ENCODE measurements at regions not wholly inside any gene's neighbourhood (a gene's known extent, or its start where the extent isn't known, plus 50 kb on each side); places are given as distances from the start of the nearest gene placed in this dataset.

GRCh38 chr18:25662272-25662671 is 310.3 kb upstream of the ZNF521 start:
- CTCF ChIA-PET, result interaction anchor here (0.6 kb wide), 1 partner anchor 523 kb away, joined by 3 read pairs; no protein-coding TSS in a partner anchor
- Mint-ChIP-seq H3K4me3 (ENCODE audit: low read depth, unreplicated experiment) (no peak overlapping the region), H3K27ac (ENCODE audit: unreplicated experiment) (no peak overlapping the region), H3K36me3 (ENCODE audit: insufficient read depth, unreplicated experiment) (no peaks in the 10 kb centered on the region), H3K4me1 (ENCODE audit: low read depth, unreplicated experiment) (no peaks in the 10 kb centered on the region), H3K27me3 (ENCODE audit: unreplicated experiment) (peaks cover under 1% of the 10 kb centered on the region), H3K9me3 (ENCODE audit: low read depth, unreplicated experiment) (peaks cover 3% of the 10 kb centered on the region)
- BruUV-seq (replicated peaks), result no TSS peak
- intact Hi-C loops (cut with micrococcal nuclease; ENCODE audit: unreplicated experiment), result no loop called here
- DNase-seq, result no peak
- TF ChIP-seq, protein P1, sequence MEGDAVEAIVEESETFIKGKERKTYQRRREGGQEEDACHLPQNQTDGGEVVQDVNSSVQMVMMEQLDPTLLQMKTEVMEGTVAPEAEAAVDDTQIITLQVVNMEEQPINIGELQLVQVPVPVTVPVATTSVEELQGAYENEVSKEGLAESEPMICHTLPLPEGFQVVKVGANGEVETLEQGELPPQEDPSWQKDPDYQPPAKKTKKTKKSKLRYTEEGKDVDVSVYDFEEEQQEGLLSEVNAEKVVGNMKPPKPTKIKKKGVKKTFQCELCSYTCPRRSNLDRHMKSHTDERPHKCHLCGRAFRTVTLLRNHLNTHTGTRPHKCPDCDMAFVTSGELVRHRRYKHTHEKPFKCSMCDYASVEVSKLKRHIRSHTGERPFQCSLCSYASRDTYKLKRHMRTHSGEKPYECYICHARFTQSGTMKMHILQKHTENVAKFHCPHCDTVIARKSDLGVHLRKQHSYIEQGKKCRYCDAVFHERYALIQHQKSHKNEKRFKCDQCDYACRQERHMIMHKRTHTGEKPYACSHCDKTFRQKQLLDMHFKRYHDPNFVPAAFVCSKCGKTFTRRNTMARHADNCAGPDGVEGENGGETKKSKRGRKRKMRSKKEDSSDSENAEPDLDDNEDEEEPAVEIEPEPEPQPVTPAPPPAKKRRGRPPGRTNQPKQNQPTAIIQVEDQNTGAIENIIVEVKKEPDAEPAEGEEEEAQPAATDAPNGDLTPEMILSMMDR (IDR thresholded peaks at IDR 0.05; ENCODE audit: unreplicated experiment), result no peak

DNA sequence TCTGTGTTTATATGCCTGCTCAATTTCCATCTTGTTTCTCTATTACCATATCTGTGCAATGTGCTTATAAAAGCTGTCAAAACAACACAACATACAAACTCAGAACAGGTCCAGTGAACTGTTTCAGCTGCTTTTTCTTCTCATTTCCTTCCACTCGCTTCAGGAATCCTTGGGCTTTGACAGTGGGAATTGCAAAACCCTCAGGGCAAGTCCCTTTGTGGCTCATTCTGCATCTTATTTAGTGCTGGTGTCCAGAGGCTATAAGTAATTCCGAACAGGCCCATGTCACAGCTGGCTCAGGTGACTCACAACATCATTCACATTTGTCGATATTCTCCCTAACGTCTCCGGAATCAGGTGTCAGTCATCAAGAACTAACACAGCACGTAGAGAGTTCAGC is 309.9 kb upstream of the ZNF521 start:
- no peaks in the 10 kb centered on the region for H3K36me3 Mint-ChIP-seq (ENCODE audit: insufficient read depth, unreplicated experiment)
- TF ChIP-seq, protein P1 (IDR thresholded peaks at IDR 0.05; ENCODE audit: unreplicated experiment), result no peak
- CTCF ChIA-PET, result interaction anchor here (0.6 kb wide), 1 partner anchor 522 kb away, joined by 3 read pairs; no protein-coding TSS in a partner anchor
- no peaks in the 10 kb centered on the region for H3K27me3 Mint-ChIP-seq (ENCODE audit: unreplicated experiment)
- no peak overlapping the region for H3K4me3 Mint-ChIP-seq (ENCODE audit: low read depth, unreplicated experiment)
- intact Hi-C loops (cut with micrococcal nuclease; ENCODE audit: unreplicated experiment), result no loop called here
- peaks cover 3% of the 10 kb centered on the region for H3K9me3 Mint-ChIP-seq (ENCODE audit: low read depth, unreplicated experiment)
- no peak for DNase-seq
- BruUV-seq (replicated peaks), result no TSS peak
- H3K4me1 Mint-ChIP-seq (ENCODE audit: low read depth, unreplicated experiment), result no peaks in the 10 kb centered on the region
- H3K27ac Mint-ChIP-seq (ENCODE audit: unreplicated experiment), result no peak overlapping the region

DNA sequence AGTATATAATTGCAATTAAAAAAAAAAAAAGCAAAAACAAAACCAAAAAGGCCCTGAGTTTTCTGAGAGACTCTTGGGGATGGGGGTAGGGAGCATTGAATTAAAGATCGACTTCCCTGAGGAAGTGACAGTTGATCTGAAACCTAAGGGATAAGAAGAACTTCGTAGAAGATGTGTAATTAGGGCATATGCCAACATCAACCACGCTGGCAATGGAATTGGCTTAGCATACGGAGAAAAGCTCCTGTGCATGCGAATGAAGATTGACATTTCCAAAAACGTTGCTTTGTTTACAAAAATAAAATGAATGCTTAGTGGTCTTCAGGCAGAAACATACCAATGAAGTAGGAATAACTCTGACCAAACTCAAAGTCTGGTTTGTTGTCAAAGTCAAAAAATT is 307.6 kb upstream of the ZNF521 start:
- no TSS peak for BruUV-seq (replicated peaks)
- TF ChIP-seq, protein P1 (IDR thresholded peaks at IDR 0.05; ENCODE audit: unreplicated experiment), result no peak
- Mint-ChIP-seq H3K4me1 (ENCODE audit: low read depth, unreplicated experiment) (no peaks in the 10 kb centered on the region), H3K4me3 (ENCODE audit: low read depth, unreplicated experiment) (no peak overlapping the region), H3K27me3 (ENCODE audit: unreplicated experiment) (no peaks in the 10 kb centered on the region), H3K27ac (ENCODE audit: unreplicated experiment) (no peak overlapping the region), H3K36me3 (ENCODE audit: insufficient read depth, unreplicated experiment) (no peaks in the 10 kb centered on the region), H3K9me3 (ENCODE audit: low read depth, unreplicated experiment) (no peaks in the 10 kb centered on the region)
- intact Hi-C loops (cut with micrococcal nuclease; ENCODE audit: unreplicated experiment), result no loop called here
- DNase-seq, result no peak
- CTCF ChIA-PET, result interaction anchor here (0.6 kb wide), 1 partner anchor 218 kb away, joined by 3 read pairs; no protein-coding TSS in a partner anchor

- no peak overlapping the region for H3K27ac Mint-ChIP-seq (ENCODE audit: unreplicated experiment)
- no peaks in the 10 kb centered on the region for H3K4me1 Mint-ChIP-seq (ENCODE audit: low read depth, unreplicated experiment)
- intact Hi-C loops (cut with micrococcal nuclease; ENCODE audit: unreplicated experiment), result no loop called here
- no TSS peak for BruUV-seq (replicated peaks)
- no peak overlapping the region for H3K4me3 Mint-ChIP-seq (ENCODE audit: low read depth, unreplicated experiment)
- H3K9me3 Mint-ChIP-seq (ENCODE audit: low read depth, unreplicated experiment), result no peaks in the 10 kb centered on the region
- TF ChIP-seq, protein P1 (IDR thresholded peaks at IDR 0.05; ENCODE audit: unreplicated experiment), result no peak
- CTCF ChIA-PET, result no interaction called here
- DNase-seq, result no peak
- H3K27me3 Mint-ChIP-seq (ENCODE audit: unreplicated experiment), result no peaks in the 10 kb centered on the region
- H3K36me3 Mint-ChIP-seq (ENCODE audit: insufficient read depth, unreplicated experiment), result no peaks in the 10 kb centered on the region
Observed at GRCh38 chr18:25658476-25658875, 306.5 kb upstream of the ZNF521 start.
